ENCODE measurements at regions not wholly inside any gene's neighbourhood (a gene's known extent, or its start where the extent isn't known, plus 50 kb on each side); places are given as distances from the start of the nearest gene placed in this dataset.

- Histone ChIP-seq H3K4me3 (ENCODE audit: low read length) (no peak overlapping the region), H3K36me3 (ENCODE audit: control insufficient read depth, insufficient read depth, low read length) (no peaks in the 10 kb centered on the region), H3K4me1 (ENCODE audit: control insufficient read depth, insufficient read depth, low read length) (no peaks in the 10 kb centered on the region), H3K27me3 (ENCODE audit: control insufficient read depth, insufficient read depth, low read length) (no peaks in the 10 kb centered on the region), H3K9ac (ENCODE audit: low read length) (no peak overlapping the region), H3K27ac (ENCODE audit: low read depth, low read length) (no peak overlapping the region)
Measured at GRCh38 chr6:94350833-94351232, 931.5 kb upstream of the EPHA7 start.

- H3K27ac ChIP-seq (ENCODE audit: low read depth, low read length), result no peak overlapping the region
- no peak overlapping the region for H3K9ac ChIP-seq (ENCODE audit: low read length)
- H3K4me3 ChIP-seq (ENCODE audit: low read length), result no peak overlapping the region
- no peaks in the 10 kb centered on the region for H3K27me3 ChIP-seq (ENCODE audit: control insufficient read depth, insufficient read depth, low read length)
- no peaks in the 10 kb centered on the region for H3K4me1 ChIP-seq (ENCODE audit: control insufficient read depth, insufficient read depth, low read length)
- H3K36me3 ChIP-seq (ENCODE audit: control insufficient read depth, insufficient read depth, low read length), result no peaks in the 10 kb centered on the region
Measured at GRCh38 chr6:94349227-94349626, 929.9 kb upstream of the EPHA7 start.

- no peak overlapping the region for H3K4me3 ChIP-seq (ENCODE audit: low read length)
Measured at GRCh38 chr6:94344866-94345265, 925.5 kb upstream of the EPHA7 start.

GRCh38 chr6:94341173-94341572 is 921.8 kb upstream of the EPHA7 start:
- Histone ChIP-seq H3K27me3 (ENCODE audit: control insufficient read depth, insufficient read depth, low read length) (no peaks in the 10 kb centered on the region), H3K9ac (ENCODE audit: low read length) (no peak overlapping the region), H3K4me1 (ENCODE audit: control insufficient read depth, insufficient read depth, low read length) (no peaks in the 10 kb centered on the region)

More at GRCh38 chr6:94344866-94345265, 925.5 kb upstream of the EPHA7 start:
- Histone ChIP-seq H3K9ac (ENCODE audit: low read length) (no peak overlapping the region), H3K27me3 (ENCODE audit: control insufficient read depth, insufficient read depth, low read length) (no peaks in the 10 kb centered on the region), H3K27ac (ENCODE audit: low read depth, low read length) (no peak overlapping the region), H3K4me1 (ENCODE audit: control insufficient read depth, insufficient read depth, low read length) (no peaks in the 10 kb centered on the region), H3K36me3 (ENCODE audit: control insufficient read depth, insufficient read depth, low read length) (no peaks in the 10 kb centered on the region)

GRCh38 chr6:94323853-94324252 is 904.5 kb upstream of the EPHA7 start:
- no peak overlapping the region for H3K4me3 ChIP-seq (ENCODE audit: low read length)
- no peaks in the 10 kb centered on the region for H3K4me1 ChIP-seq (ENCODE audit: control insufficient read depth, insufficient read depth, low read length)
- no peak overlapping the region for H3K9ac ChIP-seq (ENCODE audit: low read length)
- H3K36me3 ChIP-seq (ENCODE audit: control insufficient read depth, insufficient read depth, low read length), result no peaks in the 10 kb centered on the region
- no peak overlapping the region for H3K27ac ChIP-seq (ENCODE audit: low read depth, low read length)
- H3K27me3 ChIP-seq (ENCODE audit: control insufficient read depth, insufficient read depth, low read length), result no peaks in the 10 kb centered on the region

More at GRCh38 chr6:94341173-94341572, 921.8 kb upstream of the EPHA7 start:
- no peak overlapping the region for H3K27ac ChIP-seq (ENCODE audit: low read depth, low read length)
- no peak overlapping the region for H3K4me3 ChIP-seq (ENCODE audit: low read length)
- H3K36me3 ChIP-seq (ENCODE audit: control insufficient read depth, insufficient read depth, low read length), result no peaks in the 10 kb centered on the region

GRCh38 chr6:94300424-94301144 is 881.2 kb upstream of the EPHA7 start:
- Histone ChIP-seq H3K9ac (ENCODE audit: low read length) (no peak overlapping the region), H3K27ac (ENCODE audit: low read depth, low read length) (no peak overlapping the region), H3K4me3 (ENCODE audit: low read length) (no peak overlapping the region)

GRCh38 chr6:94289131-94289530 is 869.8 kb upstream of the EPHA7 start:
- Histone ChIP-seq H3K27ac (ENCODE audit: low read depth, low read length) (no peak overlapping the region), H3K27me3 (ENCODE audit: control insufficient read depth, insufficient read depth, low read length) (no peaks in the 10 kb centered on the region), H3K9ac (ENCODE audit: low read length) (no peak overlapping the region), H3K4me1 (ENCODE audit: control insufficient read depth, insufficient read depth, low read length) (no peaks in the 10 kb centered on the region), H3K4me3 (ENCODE audit: low read length) (no peak overlapping the region), H3K36me3 (ENCODE audit: control insufficient read depth, insufficient read depth, low read length) (no peaks in the 10 kb centered on the region)

More at GRCh38 chr6:94300424-94301144, 881.2 kb upstream of the EPHA7 start:
- Histone ChIP-seq H3K36me3 (ENCODE audit: control insufficient read depth, insufficient read depth, low read length) (no peaks in the 10 kb centered on the region), H3K4me1 (ENCODE audit: control insufficient read depth, insufficient read depth, low read length) (no peaks in the 10 kb centered on the region), H3K27me3 (ENCODE audit: control insufficient read depth, insufficient read depth, low read length) (no peaks in the 10 kb centered on the region)

GRCh38 chr6:94278146-94278545 is 858.8 kb upstream of the EPHA7 start:
- no peaks in the 10 kb centered on the region for H3K4me1 ChIP-seq (ENCODE audit: control insufficient read depth, insufficient read depth, low read length)
- H3K27ac ChIP-seq (ENCODE audit: low read depth, low read length), result no peak overlapping the region
- H3K4me3 ChIP-seq (ENCODE audit: low read length), result no peak overlapping the region
- no peaks in the 10 kb centered on the region for H3K36me3 ChIP-seq (ENCODE audit: control insufficient read depth, insufficient read depth, low read length)
- H3K9ac ChIP-seq (ENCODE audit: low read length), result no peak overlapping the region
- no peaks in the 10 kb centered on the region for H3K27me3 ChIP-seq (ENCODE audit: control insufficient read depth, insufficient read depth, low read length)

GRCh38 chr6:94272327-94272726 is 853.0 kb upstream of the EPHA7 start:
- H3K36me3 ChIP-seq (ENCODE audit: control insufficient read depth, insufficient read depth, low read length), result no peaks in the 10 kb centered on the region
- H3K9ac ChIP-seq (ENCODE audit: low read length), result no peak overlapping the region
- H3K4me1 ChIP-seq (ENCODE audit: control insufficient read depth, insufficient read depth, low read length), result no peaks in the 10 kb centered on the region
- no peaks in the 10 kb centered on the region for H3K27me3 ChIP-seq (ENCODE audit: control insufficient read depth, insufficient read depth, low read length)
- no peak overlapping the region for H3K27ac ChIP-seq (ENCODE audit: low read depth, low read length)
- no peak overlapping the region for H3K4me3 ChIP-seq (ENCODE audit: low read length)

- no peaks in the 10 kb centered on the region for H3K4me1 ChIP-seq (ENCODE audit: control insufficient read depth, insufficient read depth, low read length)
- no peaks in the 10 kb centered on the region for H3K27me3 ChIP-seq (ENCODE audit: control insufficient read depth, insufficient read depth, low read length)
- no peak overlapping the region for H3K4me3 ChIP-seq (ENCODE audit: low read length)
- no peak overlapping the region for H3K27ac ChIP-seq (ENCODE audit: low read depth, low read length)
- no peaks in the 10 kb centered on the region for H3K36me3 ChIP-seq (ENCODE audit: control insufficient read depth, insufficient read depth, low read length)
- H3K9ac ChIP-seq (ENCODE audit: low read length), result no peak overlapping the region
Measured at GRCh38 chr6:94270091-94270948, 851.0 kb upstream of the EPHA7 start.

- Histone ChIP-seq H3K4me1 (ENCODE audit: control insufficient read depth, insufficient read depth, low read length) (no peaks in the 10 kb centered on the region), H3K27ac (ENCODE audit: low read depth, low read length) (no peak overlapping the region), H3K4me3 (ENCODE audit: low read length) (no peak overlapping the region), H3K36me3 (ENCODE audit: control insufficient read depth, insufficient read depth, low read length) (no peaks in the 10 kb centered on the region), H3K27me3 (ENCODE audit: control insufficient read depth, insufficient read depth, low read length) (no peaks in the 10 kb centered on the region), H3K9ac (ENCODE audit: low read length) (no peak overlapping the region)
Measured at GRCh38 chr6:94269256-94269655, 849.9 kb upstream of the EPHA7 start.

GRCh38 chr6:94260765-94261164 is 841.4 kb upstream of the EPHA7 start:
- Histone ChIP-seq H3K27ac (ENCODE audit: low read depth, low read length) (no peak overlapping the region), H3K27me3 (ENCODE audit: control insufficient read depth, insufficient read depth, low read length) (no peaks in the 10 kb centered on the region), H3K36me3 (ENCODE audit: control insufficient read depth, insufficient read depth, low read length) (no peaks in the 10 kb centered on the region), H3K4me1 (ENCODE audit: control insufficient read depth, insufficient read depth, low read length) (no peaks in the 10 kb centered on the region), H3K4me3 (ENCODE audit: low read length) (no peak overlapping the region), H3K9ac (ENCODE audit: low read length) (no peak overlapping the region)
